ENCODE measurements at regions not wholly inside any gene's neighbourhood (a gene's known extent, or its start where the extent isn't known, plus 50 kb on each side); places are given as distances from the start of the nearest gene placed in this dataset.
"Not testable (repeated sequence)": the region's sequence is repeated elsewhere in the genome, so short reads cannot be mapped to it uniquely, and the experiment has no call there.

DNA sequence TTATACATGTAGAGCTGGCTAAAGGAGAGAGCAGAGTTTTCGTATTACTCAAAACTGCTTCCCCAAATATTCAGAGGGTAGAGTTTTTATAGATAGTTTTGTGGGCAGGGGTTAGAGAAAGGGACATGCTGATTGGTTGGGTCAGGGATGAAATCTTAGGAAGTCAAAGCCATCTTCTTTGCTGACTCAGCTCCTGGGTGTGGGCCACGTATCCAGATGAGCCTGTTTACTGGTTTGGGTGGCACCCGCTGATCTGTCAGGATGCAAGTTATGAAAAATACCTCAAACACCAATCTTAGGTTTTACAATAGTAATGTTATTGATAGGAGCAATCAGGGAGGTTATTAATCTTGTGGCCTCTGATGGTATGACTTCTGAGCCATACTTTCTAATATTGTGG is 164.0 kb upstream of the NPAP1 start:
- TF ChIP-seq, protein P1, sequence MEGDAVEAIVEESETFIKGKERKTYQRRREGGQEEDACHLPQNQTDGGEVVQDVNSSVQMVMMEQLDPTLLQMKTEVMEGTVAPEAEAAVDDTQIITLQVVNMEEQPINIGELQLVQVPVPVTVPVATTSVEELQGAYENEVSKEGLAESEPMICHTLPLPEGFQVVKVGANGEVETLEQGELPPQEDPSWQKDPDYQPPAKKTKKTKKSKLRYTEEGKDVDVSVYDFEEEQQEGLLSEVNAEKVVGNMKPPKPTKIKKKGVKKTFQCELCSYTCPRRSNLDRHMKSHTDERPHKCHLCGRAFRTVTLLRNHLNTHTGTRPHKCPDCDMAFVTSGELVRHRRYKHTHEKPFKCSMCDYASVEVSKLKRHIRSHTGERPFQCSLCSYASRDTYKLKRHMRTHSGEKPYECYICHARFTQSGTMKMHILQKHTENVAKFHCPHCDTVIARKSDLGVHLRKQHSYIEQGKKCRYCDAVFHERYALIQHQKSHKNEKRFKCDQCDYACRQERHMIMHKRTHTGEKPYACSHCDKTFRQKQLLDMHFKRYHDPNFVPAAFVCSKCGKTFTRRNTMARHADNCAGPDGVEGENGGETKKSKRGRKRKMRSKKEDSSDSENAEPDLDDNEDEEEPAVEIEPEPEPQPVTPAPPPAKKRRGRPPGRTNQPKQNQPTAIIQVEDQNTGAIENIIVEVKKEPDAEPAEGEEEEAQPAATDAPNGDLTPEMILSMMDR (IDR thresholded peaks at IDR 0.05): not testable (repeated sequence)
- not testable (repeated sequence) for TF ChIP-seq POLR2A (IDR thresholded peaks at IDR 0.05)

Measured in uterus (tissue), 2 donors.